Embryonic facial prominence (tissue), 1 donor: ENCODE measurements at regions not wholly inside any gene's neighbourhood (a gene's known extent, or its start where the extent isn't known, plus 50 kb on each side); places are given as distances from the start of the nearest gene placed in this dataset.

Experiments
- DNase-seq: peaks from one replicate; pipeline ENCODE4 v3.0.0-alpha.2; 2016; ENCODE audit errors: extremely low spot score

DNA sequence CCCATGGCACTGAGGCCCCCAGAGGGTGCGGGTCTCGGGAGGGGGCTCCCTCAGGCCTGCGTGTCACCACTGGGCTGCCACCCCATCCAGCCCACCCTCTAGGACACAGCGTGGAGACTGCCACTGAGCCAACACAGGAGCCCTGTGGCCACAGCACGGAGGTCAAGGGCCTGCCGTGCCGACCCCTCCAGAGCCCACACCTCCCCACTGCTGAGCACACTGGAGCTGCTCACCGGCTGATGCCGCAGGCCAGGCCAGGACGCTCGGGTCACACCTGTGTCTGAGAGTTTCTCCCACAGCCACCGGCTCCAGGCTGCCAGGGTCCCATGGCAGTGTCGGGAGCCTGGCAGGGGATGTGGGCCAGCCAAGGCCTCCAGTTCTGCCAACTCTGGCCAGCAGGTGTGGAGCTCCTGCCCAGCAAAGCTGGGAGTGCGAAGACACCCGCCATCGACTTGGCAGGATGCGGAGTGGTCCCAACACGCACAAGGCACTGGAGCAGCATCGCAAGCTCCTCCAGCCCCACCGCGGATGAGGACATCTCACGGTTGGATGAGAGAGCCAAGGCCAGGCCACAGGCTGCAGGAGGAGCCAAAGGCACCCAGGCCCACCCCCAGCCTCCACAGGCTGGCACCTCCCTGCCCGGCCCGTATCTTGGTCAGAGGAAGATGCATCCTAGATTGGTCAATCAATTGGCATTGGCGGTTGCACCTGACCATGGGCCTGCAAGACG lies 187.1 kb downstream of the BRD1 start:
- no peak for DNase-seq

DNA sequence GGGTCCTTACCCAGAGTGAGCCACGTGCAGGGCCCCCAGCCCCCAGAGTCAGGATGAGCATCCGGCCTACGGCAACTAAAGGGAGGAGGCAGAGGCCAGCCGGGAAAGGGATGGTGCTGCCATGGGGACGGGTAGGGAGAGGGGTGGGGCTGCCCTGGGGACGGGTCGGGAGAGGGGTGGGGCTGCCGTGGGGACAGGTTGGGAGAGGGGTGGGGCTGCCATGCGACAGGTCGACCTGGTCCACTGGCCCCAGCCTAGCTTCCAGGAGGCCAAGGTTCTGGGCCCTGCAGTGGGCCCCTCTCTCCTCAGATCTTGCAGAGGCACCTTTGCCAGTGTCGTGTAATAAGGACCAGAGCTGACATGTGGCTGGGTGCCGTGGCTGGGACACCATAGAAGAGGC lies 187.7 kb downstream of the BRD1 start:
- no peak for DNase-seq

DNA sequence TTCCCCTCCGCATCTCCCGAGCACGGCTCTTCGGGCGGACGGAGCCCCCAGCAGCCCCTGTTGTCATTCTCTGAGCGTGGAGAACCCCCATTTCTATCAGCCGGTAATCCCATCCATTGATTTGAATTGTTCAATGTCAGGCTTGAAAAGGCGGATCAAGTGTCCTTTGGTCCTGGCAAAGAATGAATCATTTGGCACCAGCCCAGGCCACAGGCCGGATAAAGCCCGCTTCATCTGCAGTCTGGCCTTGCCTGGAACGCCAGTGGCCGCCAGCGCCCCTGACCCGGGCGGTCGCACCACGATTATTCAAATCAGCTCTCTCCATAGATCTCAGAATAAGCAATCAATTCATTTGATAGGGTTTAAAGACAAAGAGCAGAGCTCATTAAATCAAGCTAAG lies 188.9 kb downstream of the BRD1 start:
- no peak for DNase-seq

DNA sequence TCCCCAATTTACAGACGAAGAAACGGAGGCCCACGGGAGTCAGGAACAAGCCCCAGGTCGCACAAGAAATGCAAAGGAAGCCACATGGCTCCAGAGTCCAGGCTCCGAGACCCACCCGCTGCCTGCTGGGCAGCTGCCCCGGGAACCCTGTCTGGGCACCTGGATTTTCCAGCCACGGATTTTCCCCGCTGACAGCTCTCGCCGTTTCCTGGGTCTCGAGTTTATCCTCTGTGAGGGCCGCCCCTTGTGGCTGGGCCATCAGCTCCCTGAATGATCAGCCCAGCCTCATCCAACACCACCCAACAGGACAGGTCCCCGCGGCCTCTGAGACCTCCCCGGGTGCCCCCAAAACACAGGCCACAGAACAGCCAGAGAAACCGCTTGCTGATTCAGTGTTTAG lies 189.7 kb downstream of the BRD1 start:
- no peak for DNase-seq

GRCh38 chr22:49637255-49637760 lies 190.4 kb downstream of the BRD1 start:
- no peak for DNase-seq

DNA sequence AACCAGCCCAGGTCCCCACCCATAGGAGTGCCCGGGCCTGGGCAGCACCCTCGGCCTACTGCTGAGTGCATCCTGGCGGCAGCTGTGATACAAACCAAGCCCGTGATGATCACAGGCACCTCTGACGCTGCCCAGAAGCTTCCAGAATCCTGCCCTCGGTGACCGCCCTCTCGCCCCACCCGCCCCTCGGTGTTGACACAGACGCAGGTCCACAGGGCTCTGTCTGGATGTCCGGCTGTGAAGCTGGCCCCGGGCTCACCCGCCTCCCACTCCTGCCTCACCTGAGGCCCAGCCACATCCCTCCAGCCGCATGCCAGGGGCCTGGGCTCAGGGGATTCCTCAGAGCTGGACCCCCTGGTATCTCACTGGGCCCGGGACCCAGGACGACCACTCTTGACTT lies 191.0 kb downstream of the BRD1 start:
- no peak for DNase-seq

- no peak for DNase-seq
Observed at GRCh38 chr22:49636214-49636613, 191.5 kb downstream of the BRD1 start.

GRCh38 chr22:49634006-49634772 lies 193.5 kb downstream of the BRD1 start:
- DNase-seq = no peak

DNA sequence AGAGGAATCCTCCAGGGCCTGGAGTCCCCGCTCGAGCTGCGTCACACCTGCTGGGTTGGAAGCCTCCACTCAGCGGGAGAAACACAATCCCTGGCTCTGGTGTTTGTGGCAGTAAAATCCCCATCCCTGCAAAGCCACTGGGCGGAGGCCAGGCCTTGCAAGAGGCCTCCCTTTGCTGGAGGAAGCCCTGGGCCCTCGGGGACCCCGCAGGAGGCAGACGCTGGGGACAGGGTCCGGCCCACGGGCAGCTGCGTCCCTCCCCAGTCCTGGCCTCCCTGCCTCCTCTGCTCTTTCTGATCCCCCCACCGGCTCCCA lies 194.7 kb downstream of the BRD1 start:
- no peak for DNase-seq

GRCh38 chr22:49632199-49633009 lies 195.3 kb downstream of the BRD1 start:
- DNase-seq = peak; percentile 60

DNA sequence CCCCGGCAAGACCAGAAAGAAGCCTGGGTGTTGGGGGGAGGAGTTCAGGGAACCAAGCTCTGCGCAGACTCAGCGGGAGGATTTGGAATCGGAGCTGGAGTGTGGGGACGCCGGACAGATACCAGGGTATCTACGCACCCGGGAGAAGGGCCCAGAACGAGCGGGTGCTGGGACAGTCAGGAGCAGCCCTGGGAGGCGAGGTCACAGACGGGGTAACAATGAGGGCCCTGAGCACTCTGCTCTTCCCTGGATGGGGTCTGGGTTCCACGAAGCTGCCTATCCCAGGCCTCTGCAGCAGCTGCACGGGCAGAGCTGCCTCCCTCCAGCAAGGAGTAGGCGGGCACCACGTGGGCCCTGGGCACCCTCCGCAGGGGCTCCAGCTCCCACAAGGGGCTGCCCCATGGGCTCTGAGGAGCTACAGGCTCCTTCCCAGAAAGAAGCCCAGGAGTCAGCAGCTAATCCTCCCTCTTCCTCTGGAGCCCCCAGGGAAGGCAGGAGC lies 197.2 kb downstream of the BRD1 start:
- no peak for DNase-seq

- no peak for DNase-seq
Observed at GRCh38 chr22:49629586-49630447, 197.9 kb downstream of the BRD1 start.

- no peak for DNase-seq
Observed at GRCh38 chr22:49629261-49629570, 198.5 kb downstream of the BRD1 start.

DNA sequence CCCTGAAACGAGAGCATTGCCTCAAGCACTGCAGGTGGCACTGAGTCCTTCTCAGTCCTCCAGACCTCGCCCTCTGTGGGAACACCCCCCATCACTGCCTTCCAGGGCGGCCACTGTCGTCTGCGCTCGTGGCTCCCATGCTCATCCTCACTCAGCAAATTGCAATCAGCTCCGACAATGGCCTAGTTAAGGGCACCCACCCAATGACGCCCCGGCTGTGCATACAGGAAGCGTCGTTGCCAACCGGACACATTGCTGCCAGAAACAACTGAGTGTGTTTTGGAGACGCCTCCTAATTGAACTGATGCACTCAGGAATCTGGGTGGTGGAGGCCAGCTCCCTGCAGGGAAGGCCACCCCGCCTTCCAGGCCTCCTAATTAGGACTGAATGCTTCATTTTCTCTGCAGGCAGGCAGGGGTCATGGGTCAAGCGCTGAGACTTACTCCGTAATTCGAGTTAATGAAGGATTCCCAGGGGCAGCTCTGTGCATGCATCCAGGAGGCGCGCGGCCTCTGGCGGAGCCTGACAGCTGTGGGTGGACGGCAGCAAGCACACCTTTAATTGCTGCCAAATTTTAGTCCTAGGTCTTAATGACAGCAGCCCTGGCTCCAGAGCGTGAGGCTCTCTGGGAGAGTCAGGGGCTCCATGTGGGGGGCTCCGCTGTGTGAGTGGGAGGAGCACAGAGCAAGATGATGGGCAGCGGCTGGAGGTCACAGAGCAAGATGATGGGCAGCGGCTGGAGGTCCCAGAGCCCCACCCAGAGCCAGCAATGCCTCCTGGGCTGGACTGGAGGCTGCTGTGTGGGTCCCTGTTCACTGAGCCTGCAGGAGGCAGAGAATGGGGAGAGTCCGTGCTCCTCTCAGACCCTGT lies 199.0 kb downstream of the BRD1 start:
- no peak for DNase-seq

GRCh38 chr22:49627217-49628181 lies 200.2 kb downstream of the BRD1 start:
- DNase-seq = no peak

DNA sequence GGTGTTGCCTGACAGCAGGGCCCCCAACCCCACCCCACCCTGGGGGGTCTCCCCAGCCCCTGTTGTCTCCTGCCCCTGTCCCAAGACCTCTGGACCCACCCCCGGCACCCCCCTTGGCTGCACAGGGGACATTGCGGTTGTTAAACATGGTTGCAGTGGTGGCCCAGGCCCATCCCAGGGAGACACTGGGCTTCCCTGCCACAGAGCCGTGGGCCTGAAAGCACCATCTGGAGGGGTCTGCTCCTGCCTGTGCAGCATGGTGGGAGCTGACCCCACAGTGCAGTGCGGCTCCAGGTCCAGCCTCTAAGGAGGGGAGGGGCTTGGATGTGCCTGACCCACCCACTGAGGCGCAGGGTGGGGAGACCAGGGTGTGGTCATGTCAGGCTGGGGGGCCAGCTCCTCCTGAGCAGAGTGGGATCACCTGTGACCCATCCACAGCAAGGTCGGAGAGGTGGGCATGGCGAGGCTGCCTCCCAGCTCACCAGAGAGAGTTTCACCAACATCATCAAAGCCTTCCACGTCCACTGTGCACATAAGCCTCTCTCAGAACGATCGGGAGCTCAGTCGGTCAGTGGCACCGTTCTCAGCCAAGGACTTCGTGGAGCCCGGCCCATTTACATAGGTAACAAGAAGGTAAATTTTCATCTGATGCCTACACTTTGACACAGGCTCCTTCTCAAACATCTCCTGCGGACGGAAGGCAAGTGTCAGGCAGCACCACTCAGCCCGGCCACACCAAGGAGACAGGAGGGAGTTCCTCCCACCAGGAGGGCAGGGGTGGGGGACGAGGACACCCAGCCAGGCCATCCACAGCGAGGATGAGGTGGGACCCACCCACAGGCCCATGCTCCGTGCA lies 201.1 kb downstream of the BRD1 start:
- DNase-seq = no peak

- DNase-seq = no peak
Observed at GRCh38 chr22:49624421-49625177, 203.1 kb downstream of the BRD1 start.

- DNase-seq = no peak
Observed at GRCh38 chr22:49623715-49624114, 204.0 kb downstream of the BRD1 start.
